ENCODE measurements at regions not wholly inside any gene's neighbourhood (a gene's known extent, or its start where the extent isn't known, plus 50 kb on each side); places are given as distances from the start of the nearest gene placed in this dataset.

DNA sequence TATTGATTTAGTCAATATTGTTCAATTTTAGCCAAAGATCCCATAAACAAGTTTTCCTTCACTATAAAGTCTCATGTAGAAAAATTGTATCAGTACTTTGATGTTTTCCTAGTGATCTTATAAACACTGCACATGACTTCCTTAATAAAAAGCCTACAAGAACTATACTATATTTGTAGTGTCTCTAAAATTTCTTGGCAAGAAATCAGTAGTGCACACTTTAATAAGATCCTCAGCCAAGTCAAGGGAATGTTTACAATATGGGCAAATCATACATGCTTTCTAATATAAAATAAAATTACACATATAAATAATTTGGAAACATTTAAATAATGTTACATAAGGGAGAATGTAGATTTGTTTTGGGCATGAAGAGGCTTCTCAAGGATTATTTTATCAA is 203.0 kb upstream of the CCDC179 start:
- intact Hi-C loops (cut with micrococcal nuclease; ENCODE audit: unreplicated experiment), result no loop called here

DNA sequence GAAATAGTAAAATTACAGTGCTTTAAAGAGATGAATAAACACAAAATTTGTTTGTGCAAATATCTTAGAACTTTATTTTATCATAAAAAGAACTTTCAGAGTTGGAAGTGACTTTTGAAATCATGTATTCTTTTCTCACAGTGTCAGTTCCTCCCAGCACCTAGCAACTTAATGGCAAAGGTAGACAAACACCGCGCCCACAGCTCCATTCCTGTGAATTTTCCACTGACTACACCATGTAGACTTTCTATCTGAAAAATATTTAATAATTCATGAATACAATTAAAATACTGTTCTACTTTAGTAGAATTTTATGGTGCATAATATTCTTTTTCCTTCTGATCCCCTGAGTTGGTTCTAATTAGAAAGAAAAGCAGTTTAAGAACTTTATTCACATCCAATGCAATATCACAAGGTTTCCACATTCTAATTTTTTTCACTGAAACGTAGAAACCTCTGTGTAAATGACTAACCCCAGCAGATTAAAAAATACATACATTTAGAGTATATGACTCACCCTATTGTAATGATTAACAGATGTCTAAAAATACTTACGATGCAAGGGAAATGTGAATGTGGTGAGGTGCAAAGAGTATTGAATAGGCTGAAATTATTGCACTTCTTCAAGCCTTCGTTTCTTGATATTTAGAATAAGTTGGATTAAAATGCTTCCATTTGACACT is 218.2 kb upstream of the CCDC179 start:
- ChIA-PET POLR2A (ENCODE audit: low non-redundant PET) (no interaction called here), CTCF (no interaction called here)
- Histone ChIP-seq H3K27ac (ENCODE audit: low read depth, low read length, poor library complexity, severe bottlenecking) (no peak overlapping the region), H3K4me1 (ENCODE audit: insufficient read depth, low read length, poor library complexity, severe bottlenecking) (no peaks in the 10 kb centered on the region), H3K9me3 (ENCODE audit: low read depth, low read length, poor library complexity, severe bottlenecking) (no peaks in the 10 kb centered on the region), H3K4me3 (ENCODE audit: low read depth, low read length, poor library complexity, severe bottlenecking) (no peak overlapping the region), H3K36me3 (ENCODE audit: insufficient read depth, low read length, poor library complexity, severe bottlenecking) (no peaks in the 10 kb centered on the region), H3K27me3 (replicated peaks; ENCODE audit: insufficient read depth, low read depth, low read length, poor library complexity) (no peaks in the 10 kb centered on the region)
- no TSS peak for BruUV-seq (replicated peaks)
- intact Hi-C loops (cut with micrococcal nuclease; ENCODE audit: unreplicated experiment), result no loop called here
- peak; percentile 22 for DNase-seq (ENCODE audit: low spot score)
- no peak for TF ChIP-seq EZH2 (IDR thresholded peaks at IDR 0.05; ENCODE audit: borderline replicate concordance, low read depth, low read length, poor library complexity, severe bottlenecking)
- TF ChIP-seq, protein P1, sequence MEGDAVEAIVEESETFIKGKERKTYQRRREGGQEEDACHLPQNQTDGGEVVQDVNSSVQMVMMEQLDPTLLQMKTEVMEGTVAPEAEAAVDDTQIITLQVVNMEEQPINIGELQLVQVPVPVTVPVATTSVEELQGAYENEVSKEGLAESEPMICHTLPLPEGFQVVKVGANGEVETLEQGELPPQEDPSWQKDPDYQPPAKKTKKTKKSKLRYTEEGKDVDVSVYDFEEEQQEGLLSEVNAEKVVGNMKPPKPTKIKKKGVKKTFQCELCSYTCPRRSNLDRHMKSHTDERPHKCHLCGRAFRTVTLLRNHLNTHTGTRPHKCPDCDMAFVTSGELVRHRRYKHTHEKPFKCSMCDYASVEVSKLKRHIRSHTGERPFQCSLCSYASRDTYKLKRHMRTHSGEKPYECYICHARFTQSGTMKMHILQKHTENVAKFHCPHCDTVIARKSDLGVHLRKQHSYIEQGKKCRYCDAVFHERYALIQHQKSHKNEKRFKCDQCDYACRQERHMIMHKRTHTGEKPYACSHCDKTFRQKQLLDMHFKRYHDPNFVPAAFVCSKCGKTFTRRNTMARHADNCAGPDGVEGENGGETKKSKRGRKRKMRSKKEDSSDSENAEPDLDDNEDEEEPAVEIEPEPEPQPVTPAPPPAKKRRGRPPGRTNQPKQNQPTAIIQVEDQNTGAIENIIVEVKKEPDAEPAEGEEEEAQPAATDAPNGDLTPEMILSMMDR (conservative IDR thresholded peaks at IDR 0.05; ENCODE audit: low read depth, low read length), result no peak

More for the DNA sequence above, 203.0 kb upstream of the CCDC179 start:
- DNase-seq (ENCODE audit: low spot score), result no peak
- ChIA-PET CTCF (no interaction called here), POLR2A (ENCODE audit: low non-redundant PET) (no interaction called here)
- no TSS peak for BruUV-seq (replicated peaks)
- Histone ChIP-seq H3K9me3 (ENCODE audit: low read depth, low read length, poor library complexity, severe bottlenecking) (no peaks in the 10 kb centered on the region), H3K4me1 (ENCODE audit: insufficient read depth, low read length, poor library complexity, severe bottlenecking) (no peaks in the 10 kb centered on the region), H3K27me3 (replicated peaks; ENCODE audit: insufficient read depth, low read depth, low read length, poor library complexity) (no peaks in the 10 kb centered on the region), H3K27ac (ENCODE audit: low read depth, low read length, poor library complexity, severe bottlenecking) (no peak overlapping the region), H3K4me3 (ENCODE audit: low read depth, low read length, poor library complexity, severe bottlenecking) (no peak overlapping the region), H3K36me3 (ENCODE audit: insufficient read depth, low read length, poor library complexity, severe bottlenecking) (no peaks in the 10 kb centered on the region)
- TF ChIP-seq, protein P1 (conservative IDR thresholded peaks at IDR 0.05; ENCODE audit: low read depth, low read length), result no peak
- TF ChIP-seq EZH2 (IDR thresholded peaks at IDR 0.05; ENCODE audit: borderline replicate concordance, low read depth, low read length, poor library complexity, severe bottlenecking), result no peak

DNA sequence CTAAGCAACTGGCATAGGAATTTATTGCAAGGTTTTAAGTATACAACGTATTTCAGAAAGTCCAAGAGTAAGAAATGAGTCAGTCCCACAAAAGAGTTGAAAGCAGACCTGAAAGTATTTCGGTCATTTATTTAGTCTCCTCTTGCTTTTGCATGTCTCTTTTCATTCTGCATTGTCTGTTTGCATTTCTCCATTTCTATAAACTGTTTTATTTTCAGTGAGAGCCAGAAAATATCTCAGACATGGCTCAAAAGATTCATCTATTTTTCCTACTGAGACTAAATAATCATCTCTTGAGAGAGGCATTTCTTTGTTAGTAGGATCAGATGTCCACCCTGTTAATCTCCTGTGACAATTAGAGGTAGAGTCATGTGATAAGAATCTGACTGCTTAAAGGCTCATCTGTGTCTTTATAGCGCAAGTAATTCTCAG is 219.1 kb upstream of the CCDC179 start:
- ChIA-PET CTCF (no interaction called here), POLR2A (ENCODE audit: low non-redundant PET) (no interaction called here)
- Histone ChIP-seq H3K36me3 (ENCODE audit: insufficient read depth, low read length, poor library complexity, severe bottlenecking) (no peaks in the 10 kb centered on the region), H3K27ac (ENCODE audit: low read depth, low read length, poor library complexity, severe bottlenecking) (no peak overlapping the region), H3K27me3 (replicated peaks; ENCODE audit: insufficient read depth, low read depth, low read length, poor library complexity) (no peaks in the 10 kb centered on the region), H3K4me1 (ENCODE audit: insufficient read depth, low read length, poor library complexity, severe bottlenecking) (no peaks in the 10 kb centered on the region), H3K9me3 (ENCODE audit: low read depth, low read length, poor library complexity, severe bottlenecking) (no peaks in the 10 kb centered on the region), H3K4me3 (ENCODE audit: low read depth, low read length, poor library complexity, severe bottlenecking) (no peak overlapping the region)
- intact Hi-C loops (cut with micrococcal nuclease; ENCODE audit: unreplicated experiment), result no loop called here
- no TSS peak for BruUV-seq (replicated peaks)
- DNase-seq (ENCODE audit: low spot score), result no peak
- no peak for TF ChIP-seq EZH2 (IDR thresholded peaks at IDR 0.05; ENCODE audit: borderline replicate concordance, low read depth, low read length, poor library complexity, severe bottlenecking)
- TF ChIP-seq, protein P1 (conservative IDR thresholded peaks at IDR 0.05; ENCODE audit: low read depth, low read length), result no peak
